Epithelial cell of esophagus (primary cell): ENCODE measurements at regions not wholly inside any gene's neighbourhood (a gene's known extent, or its start where the extent isn't known, plus 50 kb on each side); places are given as distances from the start of the nearest gene placed in this dataset.

Experiments used
- DNase-seq: peaks from one replicate; pipeline ENCODE4 v3.0.0; 2010; ENCODE audit warnings: low read depth
- H3K4me3 ChIP-seq: 2 replicates; pipeline ENCODE4 v1.5.1; 2011; ENCODE audit warnings: mild to moderate bottlenecking, low read length, control low read depth
- TF ChIP-seq, protein P1 (sequence below): IDR thresholded peaks from 2 replicates; pipeline ENCODE4 v1.5.1; 2011; ENCODE audit warnings: low read depth, mild to moderate bottlenecking, low read length, control low read depth, inconsistent platforms; ENCODE audit not compliant: insufficient read depth; ENCODE audit errors: missing control alignments

DNA sequence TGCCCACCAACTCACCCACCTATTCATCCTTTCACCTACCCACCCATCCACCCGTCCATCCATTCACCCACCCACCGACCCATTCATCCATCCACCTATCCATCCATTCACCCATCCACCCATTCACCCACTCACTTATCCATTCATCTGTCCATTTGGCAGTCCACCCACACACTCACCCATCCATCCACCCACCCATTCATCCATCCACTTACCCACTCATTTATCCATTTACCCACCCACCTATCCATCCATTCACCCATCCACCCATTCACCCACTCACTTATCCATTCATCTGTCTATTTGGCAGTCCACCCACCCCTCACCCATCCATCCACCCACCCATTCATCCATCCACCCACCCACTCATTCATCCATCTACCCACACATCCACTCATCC is 278.1 kb upstream of the IRX4 start:
- no peak for DNase-seq
- no peak overlapping the region for H3K4me3 ChIP-seq
- TF ChIP-seq, protein P1, sequence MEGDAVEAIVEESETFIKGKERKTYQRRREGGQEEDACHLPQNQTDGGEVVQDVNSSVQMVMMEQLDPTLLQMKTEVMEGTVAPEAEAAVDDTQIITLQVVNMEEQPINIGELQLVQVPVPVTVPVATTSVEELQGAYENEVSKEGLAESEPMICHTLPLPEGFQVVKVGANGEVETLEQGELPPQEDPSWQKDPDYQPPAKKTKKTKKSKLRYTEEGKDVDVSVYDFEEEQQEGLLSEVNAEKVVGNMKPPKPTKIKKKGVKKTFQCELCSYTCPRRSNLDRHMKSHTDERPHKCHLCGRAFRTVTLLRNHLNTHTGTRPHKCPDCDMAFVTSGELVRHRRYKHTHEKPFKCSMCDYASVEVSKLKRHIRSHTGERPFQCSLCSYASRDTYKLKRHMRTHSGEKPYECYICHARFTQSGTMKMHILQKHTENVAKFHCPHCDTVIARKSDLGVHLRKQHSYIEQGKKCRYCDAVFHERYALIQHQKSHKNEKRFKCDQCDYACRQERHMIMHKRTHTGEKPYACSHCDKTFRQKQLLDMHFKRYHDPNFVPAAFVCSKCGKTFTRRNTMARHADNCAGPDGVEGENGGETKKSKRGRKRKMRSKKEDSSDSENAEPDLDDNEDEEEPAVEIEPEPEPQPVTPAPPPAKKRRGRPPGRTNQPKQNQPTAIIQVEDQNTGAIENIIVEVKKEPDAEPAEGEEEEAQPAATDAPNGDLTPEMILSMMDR: no peak

DNA sequence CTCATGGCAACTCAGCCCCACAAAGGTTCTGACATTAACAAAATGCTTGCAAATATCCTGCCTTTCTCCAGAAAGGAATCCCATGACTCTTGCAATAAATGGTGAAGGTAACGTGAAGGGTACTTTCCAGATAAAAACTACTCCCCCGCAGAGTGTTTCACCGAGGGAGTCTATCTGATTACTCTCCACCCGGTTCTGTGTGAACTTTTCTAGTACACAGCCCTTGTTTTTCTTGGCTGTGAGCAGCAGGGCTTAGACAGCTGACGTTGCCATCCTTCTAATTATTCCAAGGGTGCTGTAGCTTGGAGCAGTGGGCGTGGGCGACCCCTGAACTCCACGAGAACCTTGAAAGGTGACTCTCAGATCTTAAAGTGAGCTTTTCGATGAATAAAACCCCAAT is 276.0 kb upstream of the IRX4 start:
- TF ChIP-seq, protein P1: no peak
- no peak for DNase-seq

DNA sequence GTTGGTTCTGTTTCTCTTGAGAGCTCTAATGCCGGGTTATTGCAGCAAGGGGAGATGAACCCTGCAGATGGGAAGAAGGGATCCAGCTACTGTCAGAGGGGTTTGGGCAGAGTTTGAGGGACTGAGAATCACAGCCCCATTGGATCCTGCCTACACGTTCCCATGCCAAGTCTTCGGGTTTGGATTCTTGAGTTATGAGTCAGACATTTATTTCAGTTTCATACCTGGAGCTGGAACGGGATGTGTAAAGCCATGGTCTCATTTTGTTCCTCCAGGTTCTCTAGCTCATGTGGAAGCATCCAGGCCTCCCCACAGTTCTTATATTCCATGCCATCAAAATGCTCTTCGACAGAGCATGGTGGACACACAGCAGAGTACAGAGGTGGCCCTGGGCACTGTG is 275.4 kb upstream of the IRX4 start:
- H3K4me3 ChIP-seq: no peak overlapping the region
- no peak for DNase-seq
- TF ChIP-seq, protein P1: no peak

More for the DNA sequence above, 276.0 kb upstream of the IRX4 start:
- H3K4me3 ChIP-seq: no peak overlapping the region

DNA sequence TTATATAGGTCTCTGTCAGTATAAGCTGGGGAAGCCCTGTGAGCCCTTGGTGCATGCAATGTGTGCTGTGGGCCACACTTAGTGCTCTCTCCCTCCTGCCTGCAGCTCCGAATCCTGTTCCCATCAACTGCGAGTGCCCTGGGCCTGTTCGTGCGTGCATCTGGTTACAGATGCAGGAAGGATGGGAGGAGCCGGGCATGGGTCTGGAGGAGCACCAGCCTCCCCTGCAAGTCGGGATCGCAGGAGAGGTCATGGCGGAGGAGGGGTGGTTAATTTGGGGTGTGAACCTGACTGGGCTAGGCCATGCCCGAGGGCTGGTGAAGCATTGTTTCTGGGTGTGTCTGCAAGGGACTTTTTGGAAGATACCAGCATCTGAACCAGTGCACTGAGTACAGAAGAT is 274.6 kb upstream of the IRX4 start:
- TF ChIP-seq, protein P1: no peak
- no peak overlapping the region for H3K4me3 ChIP-seq
- DNase-seq: no peak

DNA sequence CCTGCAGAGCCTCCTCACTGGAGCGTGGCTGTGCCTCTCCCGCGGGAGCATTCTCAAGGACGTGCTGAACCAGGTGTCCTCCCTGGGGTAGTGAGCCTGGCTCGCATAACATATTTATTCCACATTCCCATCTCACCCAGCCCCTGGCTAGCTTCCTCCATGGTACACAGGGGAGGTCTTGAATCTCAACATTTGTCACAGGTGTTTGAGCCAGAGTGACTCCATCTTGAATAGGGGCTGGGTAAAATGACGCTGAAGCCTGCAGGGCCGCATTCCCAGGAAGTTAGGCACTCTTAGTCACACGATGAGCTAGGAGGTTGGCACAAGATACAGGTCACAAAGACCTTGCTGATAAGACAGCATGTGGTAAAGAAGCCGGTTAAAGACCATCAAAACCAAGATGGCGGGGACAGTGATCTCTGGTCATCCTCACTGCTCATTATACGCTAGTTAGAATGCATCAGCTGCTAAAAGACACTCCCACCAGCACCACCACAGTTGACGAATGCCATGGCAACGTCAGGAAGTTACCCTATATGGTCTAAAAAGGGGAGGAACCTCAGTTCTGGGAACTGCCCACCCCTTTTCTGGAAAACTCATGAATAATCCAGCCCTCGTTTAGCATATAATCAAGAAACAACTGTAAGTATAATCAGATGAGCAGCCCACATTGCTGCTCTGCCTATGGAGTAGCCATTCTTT is 273.8 kb upstream of the IRX4 start:
- no peak for DNase-seq
- TF ChIP-seq, protein P1: no peak
- H3K4me3 ChIP-seq: no peak overlapping the region

DNA sequence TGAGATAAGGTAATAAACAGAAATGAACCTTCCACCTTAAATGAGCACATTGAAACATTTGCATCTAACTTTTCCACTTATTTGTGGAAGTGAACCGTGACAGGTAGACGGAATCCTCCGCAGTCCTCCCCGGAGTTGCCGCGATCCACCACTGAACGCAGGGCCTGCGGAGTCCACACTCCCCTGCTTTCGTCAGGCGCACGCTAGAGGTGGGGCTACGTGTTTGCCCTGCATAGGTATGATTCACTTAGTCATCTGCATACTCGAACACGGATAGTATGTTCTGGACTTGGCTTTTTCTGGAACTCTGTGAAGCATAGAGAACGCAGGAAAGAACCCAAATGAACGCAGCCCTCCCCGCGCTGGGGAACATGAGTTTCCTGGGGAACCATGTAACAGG is 272.8 kb upstream of the IRX4 start:
- TF ChIP-seq, protein P1: no peak
- no peak overlapping the region for H3K4me3 ChIP-seq
- no peak for DNase-seq

DNA sequence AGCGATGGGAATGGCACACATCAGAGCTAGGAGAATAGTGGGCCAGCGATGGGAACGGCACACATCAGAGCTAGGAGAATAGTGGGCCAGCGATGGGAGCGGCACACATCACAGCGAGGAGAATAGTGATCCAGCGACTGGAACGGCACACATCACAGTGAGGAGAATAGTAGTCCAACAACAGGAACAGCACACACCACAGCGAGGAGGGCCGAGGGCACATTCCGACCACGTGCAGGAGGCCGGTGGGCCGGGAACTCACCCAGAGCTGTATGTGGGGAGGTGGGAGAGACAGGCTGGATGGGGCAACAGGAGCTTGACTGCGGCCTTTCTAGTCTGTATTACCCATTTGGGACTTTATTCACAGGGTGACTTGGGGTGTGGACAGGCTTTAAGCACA is 271.1 kb upstream of the IRX4 start:
- DNase-seq: no peak
- H3K4me3 ChIP-seq: no peak overlapping the region
- TF ChIP-seq, protein P1: no peak
